ENCODE measurements at regions not wholly inside any gene's neighbourhood (a gene's known extent, or its start where the extent isn't known, plus 50 kb on each side); places are given as distances from the start of the nearest gene placed in this dataset.

DNA sequence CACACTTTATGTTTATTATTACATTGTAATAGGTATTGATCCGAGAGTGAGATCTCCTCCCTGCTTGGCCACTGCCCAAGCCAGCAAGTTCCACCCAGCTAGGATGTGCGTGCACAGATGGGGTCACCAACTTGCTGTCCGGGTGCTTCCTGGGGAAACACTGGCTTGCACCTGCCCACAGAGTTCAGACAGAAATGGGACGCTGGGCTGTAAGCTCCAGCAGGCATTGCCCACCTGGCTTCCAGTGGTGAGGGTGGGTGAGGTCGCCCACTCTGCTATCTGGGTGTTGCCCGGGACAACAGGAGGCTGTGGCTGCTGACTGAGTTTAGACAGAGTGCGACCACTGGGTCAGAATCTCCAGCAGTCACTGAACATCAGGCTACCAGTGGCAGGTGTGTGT is 289.8 kb upstream of the ANO3 start:
- H3K27me3 ChIP-seq (ENCODE audit: control insufficient read depth, insufficient read depth, low read length) = no peaks in the 10 kb centered on the region
- DNase-seq (no peak), ATAC-seq (no peak)
- Mint-ChIP-seq H3K9me3 (peaks cover 6 to 7% of the 10 kb centered on the region in 2 donors), H3K4me1 (no peaks in the 10 kb centered on the region), H3K27ac (no peak overlapping the region), H3K36me3 (no peaks in the 10 kb centered on the region), H3K4me3 (no peak overlapping the region), H3K27me3 (ENCODE audit: low read depth in 2 of 2) (no peaks in the 10 kb centered on the region)
- TF ChIP-seq, protein P1, sequence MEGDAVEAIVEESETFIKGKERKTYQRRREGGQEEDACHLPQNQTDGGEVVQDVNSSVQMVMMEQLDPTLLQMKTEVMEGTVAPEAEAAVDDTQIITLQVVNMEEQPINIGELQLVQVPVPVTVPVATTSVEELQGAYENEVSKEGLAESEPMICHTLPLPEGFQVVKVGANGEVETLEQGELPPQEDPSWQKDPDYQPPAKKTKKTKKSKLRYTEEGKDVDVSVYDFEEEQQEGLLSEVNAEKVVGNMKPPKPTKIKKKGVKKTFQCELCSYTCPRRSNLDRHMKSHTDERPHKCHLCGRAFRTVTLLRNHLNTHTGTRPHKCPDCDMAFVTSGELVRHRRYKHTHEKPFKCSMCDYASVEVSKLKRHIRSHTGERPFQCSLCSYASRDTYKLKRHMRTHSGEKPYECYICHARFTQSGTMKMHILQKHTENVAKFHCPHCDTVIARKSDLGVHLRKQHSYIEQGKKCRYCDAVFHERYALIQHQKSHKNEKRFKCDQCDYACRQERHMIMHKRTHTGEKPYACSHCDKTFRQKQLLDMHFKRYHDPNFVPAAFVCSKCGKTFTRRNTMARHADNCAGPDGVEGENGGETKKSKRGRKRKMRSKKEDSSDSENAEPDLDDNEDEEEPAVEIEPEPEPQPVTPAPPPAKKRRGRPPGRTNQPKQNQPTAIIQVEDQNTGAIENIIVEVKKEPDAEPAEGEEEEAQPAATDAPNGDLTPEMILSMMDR (IDR thresholded peaks at IDR 0.05) = no peak
- H3K9me3 ChIP-seq (ENCODE audit: control insufficient read depth, insufficient read depth, low read length) = peaks cover 3% of the 10 kb centered on the region
- intact Hi-C loops (cut with micrococcal nuclease) = no loop called here
- H3K36me3 ChIP-seq (ENCODE audit: control insufficient read depth, insufficient read depth, low read length) = no peaks in the 10 kb centered on the region
- 86% methylated on average over 7 of the region's 7 CpGs for WGBS (ENCODE audit: insufficient coverage)
- H3K4me1 ChIP-seq (ENCODE audit: control insufficient read depth, insufficient read depth, low read length) = no peaks in the 10 kb centered on the region
- H3K4me3 ChIP-seq (ENCODE audit: low read length) = no peak overlapping the region
- no peak overlapping the region for H3K27ac ChIP-seq (ENCODE audit: low read length)

- intact Hi-C loops (cut with micrococcal nuclease) = no loop called here
- H3K4me3 Mint-ChIP-seq = no peak overlapping the region
- 67% methylated on average over 1 of the region's 1 CpG for WGBS (ENCODE audit: insufficient coverage)
These were observed 288.3 kb upstream of the ANO3 start for GRCh38 chr11:26043665-26044064.

DNA sequence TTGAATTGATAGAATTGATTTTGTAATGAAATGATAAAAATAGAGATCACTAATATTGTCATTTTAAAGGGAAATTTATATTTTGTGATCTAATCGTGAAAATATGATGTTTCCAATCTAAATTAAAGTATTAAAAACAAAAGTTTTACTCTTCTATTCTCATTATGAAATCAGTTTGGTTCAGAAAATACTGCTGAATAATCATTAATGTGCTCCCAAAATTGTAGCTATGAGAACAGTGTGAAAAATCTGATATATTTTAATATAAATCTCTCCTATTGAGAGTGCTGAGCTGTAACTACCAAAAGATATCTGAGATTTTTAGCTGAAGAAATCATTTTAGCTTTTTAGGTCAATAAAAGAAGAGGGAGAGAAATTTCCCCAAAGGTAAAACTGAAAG is 287.5 kb upstream of the ANO3 start:
- Mint-ChIP-seq H3K36me3 (no peaks in the 10 kb centered on the region), H3K9me3 (peaks cover 6 to 10% of the 10 kb centered on the region in 2 donors), H3K4me1 (no peaks in the 10 kb centered on the region), H3K27ac (no peak overlapping the region), H3K4me3 (no peak overlapping the region), H3K27me3 (ENCODE audit: low read depth in 2 of 2) (no peaks in the 10 kb centered on the region)
- Histone ChIP-seq H3K4me1 (ENCODE audit: control insufficient read depth, insufficient read depth, low read length) (no peaks in the 10 kb centered on the region), H3K36me3 (ENCODE audit: control insufficient read depth, insufficient read depth, low read length) (no peaks in the 10 kb centered on the region), H3K4me3 (ENCODE audit: low read length) (no peak overlapping the region), H3K27ac (ENCODE audit: low read length) (no peak overlapping the region), H3K9me3 (ENCODE audit: control insufficient read depth, insufficient read depth, low read length) (peaks cover 3% of the 10 kb centered on the region), H3K27me3 (ENCODE audit: control insufficient read depth, insufficient read depth, low read length) (no peaks in the 10 kb centered on the region)
- TF ChIP-seq, protein P1 (IDR thresholded peaks at IDR 0.05) = no peak
- DNase-seq = no peak
- no CpG with 5 or more reads among the region's 1 CpG for WGBS (ENCODE audit: insufficient coverage)
- intact Hi-C loops (cut with micrococcal nuclease) = no loop called here
- ATAC-seq = no peak

More at GRCh38 chr11:26043665-26044064, 288.3 kb upstream of the ANO3 start:
- Mint-ChIP-seq H3K36me3 (no peaks in the 10 kb centered on the region), H3K4me1 (no peaks in the 10 kb centered on the region), H3K9me3 (peaks cover under 1 to 7% of the 10 kb centered on the region in 2 donors), H3K27ac (no peak overlapping the region), H3K27me3 (ENCODE audit: low read depth in 2 of 2) (no peaks in the 10 kb centered on the region)
- DNase-seq (no peak), ATAC-seq (no peak)
- Histone ChIP-seq H3K9me3 (ENCODE audit: control insufficient read depth, insufficient read depth, low read length) (peaks cover 3% of the 10 kb centered on the region), H3K27ac (ENCODE audit: low read length) (no peak overlapping the region), H3K27me3 (ENCODE audit: control insufficient read depth, insufficient read depth, low read length) (no peaks in the 10 kb centered on the region), H3K4me1 (ENCODE audit: control insufficient read depth, insufficient read depth, low read length) (no peaks in the 10 kb centered on the region), H3K4me3 (ENCODE audit: low read length) (no peak overlapping the region), H3K36me3 (ENCODE audit: control insufficient read depth, insufficient read depth, low read length) (no peaks in the 10 kb centered on the region)
- TF ChIP-seq, protein P1 (IDR thresholded peaks at IDR 0.05) = no peak

GRCh38 chr11:26045082-26045481 is 286.8 kb upstream of the ANO3 start:
- Histone ChIP-seq H3K36me3 (ENCODE audit: control insufficient read depth, insufficient read depth, low read length) (no peaks in the 10 kb centered on the region), H3K9me3 (ENCODE audit: control insufficient read depth, insufficient read depth, low read length) (peaks cover 3% of the 10 kb centered on the region), H3K4me3 (ENCODE audit: low read length) (no peak overlapping the region), H3K27me3 (ENCODE audit: control insufficient read depth, insufficient read depth, low read length) (no peaks in the 10 kb centered on the region), H3K4me1 (ENCODE audit: control insufficient read depth, insufficient read depth, low read length) (no peaks in the 10 kb centered on the region), H3K27ac (ENCODE audit: low read length) (no peak overlapping the region)
- Mint-ChIP-seq H3K4me1 (no peaks in the 10 kb centered on the region), H3K4me3 (no peak overlapping the region), H3K27me3 (ENCODE audit: low read depth in 2 of 2) (no peaks in the 10 kb centered on the region), H3K36me3 (no peaks in the 10 kb centered on the region), H3K27ac (no peak overlapping the region), H3K9me3 (peaks cover 6 to 11% of the 10 kb centered on the region in 2 donors)
- TF ChIP-seq, protein P1 (IDR thresholded peaks at IDR 0.05) = no peak
- intact Hi-C loops (cut with micrococcal nuclease) = no loop called here
- DNase-seq (no peak), ATAC-seq (no peak)

Measured in natural killer cell (primary cell).